ENCODE measurements at regions not wholly inside any gene's neighbourhood (a gene's known extent, or its start where the extent isn't known, plus 50 kb on each side); places are given as distances from the start of the nearest gene placed in this dataset.

GRCh38 chr6:148068437-148069061 is 274.1 kb upstream of the SASH1 start:
- no peak for DNase-seq

- DNase-seq, result no peak
Observed at GRCh38 chr6:148069256-148069655, 273.4 kb upstream of the SASH1 start.

- DNase-seq, result no peak
Observed at GRCh38 chr6:148074291-148074690, 268.3 kb upstream of the SASH1 start.

GRCh38 chr6:148074738-148075137 is 267.9 kb upstream of the SASH1 start:
- no peak for DNase-seq

- DNase-seq, result no peak
Observed at GRCh38 chr6:148075352-148075751, 267.3 kb upstream of the SASH1 start.

GRCh38 chr6:148076051-148076450 is 266.6 kb upstream of the SASH1 start:
- no peak for DNase-seq

- no peak for DNase-seq
Observed at GRCh38 chr6:148080315-148080714, 262.3 kb upstream of the SASH1 start.

GRCh38 chr6:148081076-148081475 is 261.6 kb upstream of the SASH1 start:
- no peak for DNase-seq

- no peak for DNase-seq
Observed at GRCh38 chr6:148082044-148082443, 260.6 kb upstream of the SASH1 start.

GRCh38 chr6:148082696-148083095 is 259.9 kb upstream of the SASH1 start:
- DNase-seq, result no peak

GRCh38 chr6:148085631-148086331 is 256.9 kb upstream of the SASH1 start:
- DNase-seq, result no peak

- DNase-seq, result no peak
Observed at GRCh38 chr6:148086386-148086785, 256.3 kb upstream of the SASH1 start.

GRCh38 chr6:148086843-148087242 is 255.8 kb upstream of the SASH1 start:
- no peak for DNase-seq

- DNase-seq, result no peak
Observed at GRCh38 chr6:148087659-148088058, 255.0 kb upstream of the SASH1 start.

- no peak for DNase-seq
Observed at GRCh38 chr6:148090326-148090725, 252.3 kb upstream of the SASH1 start.

GRCh38 chr6:148091394-148091793 is 251.2 kb upstream of the SASH1 start:
- DNase-seq, result no peak

- no peak for DNase-seq
Observed at GRCh38 chr6:148103436-148103835, 239.2 kb upstream of the SASH1 start.

GRCh38 chr6:148104131-148104530 is 238.5 kb upstream of the SASH1 start:
- DNase-seq, result no peak

- DNase-seq, result no peak
Observed at GRCh38 chr6:148105695-148106094, 236.9 kb upstream of the SASH1 start.

- no peak for DNase-seq
Observed at GRCh38 chr6:148107911-148108310, 234.7 kb upstream of the SASH1 start.

- no peak for DNase-seq
Observed at GRCh38 chr6:148109732-148110131, 232.9 kb upstream of the SASH1 start.

GRCh38 chr6:148110925-148111324 is 231.7 kb upstream of the SASH1 start:
- DNase-seq, result no peak

GRCh38 chr6:148112851-148113319 is 229.8 kb upstream of the SASH1 start:
- no peak for DNase-seq

GRCh38 chr6:148116001-148116400 is 226.6 kb upstream of the SASH1 start:
- DNase-seq, result no peak

GRCh38 chr6:148118244-148118643 is 224.4 kb upstream of the SASH1 start:
- DNase-seq, result no peak
